Loucy (cell line): ENCODE measurements at regions not wholly inside any gene's neighbourhood (a gene's known extent, or its start where the extent isn't known, plus 50 kb on each side); places are given as distances from the start of the nearest gene placed in this dataset.

Source experiments
- H2AFZ ChIP-seq: fragments of 200-600 bp; sonication (generic); 2 replicates; pipeline ENCODE4 v1.6.0; 2016; ENCODE audit warnings: antibody characterized with exemption, mild to moderate bottlenecking, low read length, moderate library complexity
- H3F3A ChIP-seq: fragments of 200-600 bp; 2 replicates; pipeline ENCODE4 v1.6.0; 2016; ENCODE audit warnings: antibody characterized with exemption, low read depth, mild to moderate bottlenecking
- H3K27me3 ChIP-seq: fragments of 200-600 bp; sonication (generic); 2 replicates; pipeline ENCODE4 v1.6.1; 2014; ENCODE audit warnings: low read length, mild to moderate bottlenecking; ENCODE audit not compliant: insufficient read depth, poor library complexity, severe bottlenecking
- H3K36me3 ChIP-seq: fragments of 200-600 bp; sonication (generic); 2 replicates; pipeline ENCODE4 v1.6.1; 2016; ENCODE audit warnings: low read length; ENCODE audit not compliant: insufficient read depth
- H3K4me1 ChIP-seq: fragments of 200-600 bp; sonication (generic); 2 replicates; pipeline ENCODE4 v1.5.1; 2014; ENCODE audit warnings: low read length, mild to moderate bottlenecking; ENCODE audit not compliant: insufficient read depth, poor library complexity, severe bottlenecking
- H3K4me2 ChIP-seq: fragments of 200-600 bp; sonication (generic); 2 replicates; pipeline ENCODE4 v1.6.0; 2014; ENCODE audit warnings: antibody characterized with exemption, low read length, low read depth, mild to moderate bottlenecking; ENCODE audit not compliant: poor library complexity, severe bottlenecking
- H3K4me3 ChIP-seq: fragments of 200-600 bp; sonication (generic); 2 replicates; pipeline ENCODE4 v1.5.1; 2014; ENCODE audit warnings: low read length, mild to moderate bottlenecking, mixed read lengths; ENCODE audit not compliant: poor library complexity, severe bottlenecking
- H3K79me2 ChIP-seq: fragments of 200-600 bp; sonication (generic); 2 replicates; pipeline ENCODE4 v1.6.1; 2014; ENCODE audit warnings: low read length; ENCODE audit not compliant: insufficient read depth
- H3K9ac ChIP-seq: fragments of 200-600 bp; sonication (generic); 2 replicates; pipeline ENCODE4 v1.6.0; 2014; ENCODE audit warnings: mild to moderate bottlenecking, low read depth, low read length, moderate library complexity; ENCODE audit not compliant: poor library complexity, severe bottlenecking
- H3K9me2 ChIP-seq: fragments of 200-600 bp; sonication (generic); replicated peaks from 2 replicates; pipeline ENCODE4 v1.6.1; 2016; ENCODE audit warnings: low read depth, low read length, mixed read lengths
- H3K9me3 ChIP-seq: fragments of 200-600 bp; sonication (generic); 2 replicates; pipeline ENCODE4 v1.6.1; 2014; ENCODE audit warnings: mild to moderate bottlenecking, antibody characterized with exemption, low read length, low read depth; ENCODE audit not compliant: insufficient read depth
- H4K20me1 ChIP-seq: fragments of 200-600 bp; sonication (generic); 2 replicates; pipeline ENCODE4 v1.6.0; 2014; ENCODE audit warnings: antibody characterized with exemption, low read length, mild to moderate bottlenecking; ENCODE audit not compliant: insufficient read depth, poor library complexity, severe bottlenecking
- CTCF ChIP-seq: fragments of 200-600 bp; sonication (generic); conservative IDR thresholded peaks from 2 replicates; pipeline ENCODE4 v1.5.1; 2014; ENCODE audit warnings: mild to moderate bottlenecking, antibody characterized with exemption, low read length
- EZH2phosphoT487 ChIP-seq: fragments of 200-600 bp; IDR thresholded peaks from 2 replicates; pipeline ENCODE4 v1.6.1; 2018; ENCODE audit warnings: antibody characterized with exemption, mild to moderate bottlenecking, moderate library complexity, borderline replicate concordance

GRCh38 chr10:78806681-78807221 lies 262.0 kb upstream of the ZMIZ1 start:
- Histone ChIP-seq H3K4me3 (no peak overlapping the region), H3K27me3 (no peaks in the 10 kb centered on the region), H4K20me1 (no peaks in the 10 kb centered on the region), H3K79me2 (no peaks in the 10 kb centered on the region), H3F3A (no peaks in the 10 kb centered on the region), H3K9me2 (no peaks in the 10 kb centered on the region), H3K9ac (no peak overlapping the region), H3K36me3 (no peaks in the 10 kb centered on the region), H2AFZ (no peak overlapping the region), H3K9me3 (no peaks in the 10 kb centered on the region), H3K4me1 (no peaks in the 10 kb centered on the region), H3K4me2 (no peak overlapping the region)
- TF ChIP-seq EZH2phosphoT487 (no peak), CTCF (no peak)

- no peak overlapping the region for H2AFZ ChIP-seq
- H4K20me1 ChIP-seq = no peaks in the 10 kb centered on the region
- H3K4me3 ChIP-seq = no peak overlapping the region
- H3F3A ChIP-seq = no peaks in the 10 kb centered on the region
- H3K9ac ChIP-seq = no peak overlapping the region
- TF ChIP-seq CTCF = no peak
- no peak for TF ChIP-seq EZH2phosphoT487
- H3K79me2 ChIP-seq = no peaks in the 10 kb centered on the region
- no peaks in the 10 kb centered on the region for H3K9me2 ChIP-seq
- no peaks in the 10 kb centered on the region for H3K9me3 ChIP-seq
- H3K36me3 ChIP-seq = no peaks in the 10 kb centered on the region
- H3K27me3 ChIP-seq = no peaks in the 10 kb centered on the region
- H3K4me1 ChIP-seq = no peaks in the 10 kb centered on the region
- H3K4me2 ChIP-seq = no peak overlapping the region
These were observed 261.1 kb upstream of the ZMIZ1 start for GRCh38 chr10:78807504-78808203.

- H3K36me3 ChIP-seq = no peaks in the 10 kb centered on the region
- H2AFZ ChIP-seq = no peak overlapping the region
- H3K4me2 ChIP-seq = no peak overlapping the region
- no peak overlapping the region for H3K9ac ChIP-seq
- H3K4me1 ChIP-seq = no peaks in the 10 kb centered on the region
- H3K4me3 ChIP-seq = no peak overlapping the region
- H3K9me3 ChIP-seq = no peaks in the 10 kb centered on the region
- no peaks in the 10 kb centered on the region for H3K9me2 ChIP-seq
- H3K79me2 ChIP-seq = no peaks in the 10 kb centered on the region
- H3K27me3 ChIP-seq = no peaks in the 10 kb centered on the region
- no peaks in the 10 kb centered on the region for H3F3A ChIP-seq
- TF ChIP-seq EZH2phosphoT487 (no peak), CTCF (no peak)
- no peaks in the 10 kb centered on the region for H4K20me1 ChIP-seq
These were observed 260.5 kb upstream of the ZMIZ1 start for GRCh38 chr10:78808286-78808685.
